ENCODE measurements at regions not wholly inside any gene's neighbourhood (a gene's known extent, or its start where the extent isn't known, plus 50 kb on each side); places are given as distances from the start of the nearest gene placed in this dataset.

DNA sequence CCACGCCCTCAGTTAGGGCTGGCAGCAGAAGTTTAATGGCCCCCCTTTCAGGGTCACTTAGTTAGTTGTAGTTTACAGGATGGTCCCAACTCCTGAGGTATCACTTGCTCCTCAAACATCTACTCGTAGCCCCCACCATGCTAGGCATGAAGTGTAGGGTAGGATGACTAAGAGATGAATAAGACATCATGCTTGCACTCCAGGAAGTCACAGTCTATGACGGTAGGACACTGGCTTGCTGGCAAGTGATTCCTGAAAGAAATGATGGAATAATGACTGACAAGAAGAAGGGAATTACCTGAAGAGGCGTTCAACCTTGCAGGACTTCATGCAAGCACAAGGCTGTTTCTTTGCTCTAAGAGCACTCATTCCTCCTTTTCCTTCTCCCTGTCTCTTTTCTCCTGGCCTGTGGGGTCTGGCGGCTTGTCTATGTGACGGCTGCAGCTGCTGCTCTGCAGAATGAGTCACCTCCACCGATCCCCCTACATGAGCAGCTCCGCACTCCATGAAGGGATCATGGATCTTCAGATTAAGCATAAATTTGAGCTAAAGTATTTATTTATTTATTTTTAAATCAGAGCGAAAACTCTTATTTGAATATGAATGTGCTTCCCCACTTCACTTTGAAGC lies 82.9 kb upstream of the BOC start:
- Histone ChIP-seq H4K8ac (ENCODE audit: low read depth in 2 of 2, low read length in 2 of 2) (no peak overlapping the region), H4K20me1 (ENCODE audit: insufficient read depth, low read length) (0 out of 2 replicates have a peak, but pooled peaks cover 5% of the 10 kb centered on the region), H2AK9ac (replicated peaks; ENCODE audit: low read depth, low read length, poor library complexity) (no peak overlapping the region), H3K18ac (ENCODE audit: low read depth, low read length) (no peak overlapping the region), H2BK20ac (ENCODE audit: low read depth, low read length) (no peak overlapping the region), H3K14ac (replicated peaks; ENCODE audit: low read depth, low read length) (no peak overlapping the region), H4K5ac (ENCODE audit: low read depth, low read length) (no peak overlapping the region), H3K36me3 (ENCODE audit: control insufficient read depth, insufficient read depth, low read length) (no peaks in the 10 kb centered on the region), H2AFZ (replicated peaks; ENCODE audit: low read length, poor library complexity) (peak overlapping the region; percentile 8), H3K27ac (ENCODE audit: insufficient read depth, low read length) (no peak overlapping the region), H3K56ac (ENCODE audit: extremely low read depth, insufficient read depth, low read length) (no peak overlapping the region), H3K23ac (ENCODE audit: low read depth, low read length) (no peak overlapping the region), H3K27me3 (ENCODE audit: control insufficient read depth, insufficient read depth, low read length) (peaks cover 15% of the 10 kb centered on the region), H2AK5ac (ENCODE audit: low read depth, low read length) (no peak overlapping the region), H3K4ac (ENCODE audit: low read depth, low read length) (no peak overlapping the region), H3K9ac (ENCODE audit: low read depth, low read length) (no peak overlapping the region), H3K4me2 (ENCODE audit: low read depth, low read length) (no peak overlapping the region), H3K4me1 (ENCODE audit: control insufficient read depth, insufficient read depth, low read length) (peaks cover 4% of the 10 kb centered on the region; the same call in 1 of the 2 replicates), H3K9me3 (ENCODE audit: control insufficient read depth, insufficient read depth, low read length) (no peaks in the 10 kb centered on the region), H3K4me3 (ENCODE audit: insufficient read depth, low read depth, low read length) (no peak overlapping the region), H2BK5ac (ENCODE audit: low read depth, low read length, poor library complexity, severe bottlenecking) (no peak overlapping the region), H3K9me1 (ENCODE audit: insufficient read depth, low read length) (no peaks in the 10 kb centered on the region), H2BK120ac (ENCODE audit: low read depth, low read length) (no peak overlapping the region), H3K79me1 (ENCODE audit: low read depth in 1 of 2, low read length in 2 of 2) (no peaks in the 10 kb centered on the region), H4K91ac (ENCODE audit: insufficient read depth, low read depth, low read length) (no peak overlapping the region), H2BK15ac (ENCODE audit: low read depth, low read length) (no peak overlapping the region)
- intact Hi-C loops (cut with micrococcal nuclease) = no loop called here
- POLR2A ChIA-PET (ENCODE audit: unreplicated experiment) = no interaction called here
- dilution Hi-C loops (cut with HindIII; ENCODE audit: low sequenced_read_pairs, unreplicated experiment) = no loop called here
- in situ Hi-C loops (cut with MboI; ENCODE audit: low sequenced_read_pairs) = no loop called here
- CTCF ChIA-PET = no interaction called here
- TF ChIP-seq, protein P1, sequence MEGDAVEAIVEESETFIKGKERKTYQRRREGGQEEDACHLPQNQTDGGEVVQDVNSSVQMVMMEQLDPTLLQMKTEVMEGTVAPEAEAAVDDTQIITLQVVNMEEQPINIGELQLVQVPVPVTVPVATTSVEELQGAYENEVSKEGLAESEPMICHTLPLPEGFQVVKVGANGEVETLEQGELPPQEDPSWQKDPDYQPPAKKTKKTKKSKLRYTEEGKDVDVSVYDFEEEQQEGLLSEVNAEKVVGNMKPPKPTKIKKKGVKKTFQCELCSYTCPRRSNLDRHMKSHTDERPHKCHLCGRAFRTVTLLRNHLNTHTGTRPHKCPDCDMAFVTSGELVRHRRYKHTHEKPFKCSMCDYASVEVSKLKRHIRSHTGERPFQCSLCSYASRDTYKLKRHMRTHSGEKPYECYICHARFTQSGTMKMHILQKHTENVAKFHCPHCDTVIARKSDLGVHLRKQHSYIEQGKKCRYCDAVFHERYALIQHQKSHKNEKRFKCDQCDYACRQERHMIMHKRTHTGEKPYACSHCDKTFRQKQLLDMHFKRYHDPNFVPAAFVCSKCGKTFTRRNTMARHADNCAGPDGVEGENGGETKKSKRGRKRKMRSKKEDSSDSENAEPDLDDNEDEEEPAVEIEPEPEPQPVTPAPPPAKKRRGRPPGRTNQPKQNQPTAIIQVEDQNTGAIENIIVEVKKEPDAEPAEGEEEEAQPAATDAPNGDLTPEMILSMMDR (conservative IDR thresholded peaks at IDR 0.05; ENCODE audit: low read depth, low read length) = no peak
- 0 out of 2 replicates have a peak, but pooled peaks have one; percentile 32 for TF ChIP-seq MAZ (IDR thresholded peaks at IDR 0.05; ENCODE audit: borderline replicate concordance, low read depth, low read length)
- 20% methylated on average over 1 of the region's 9 CpGs; no CpG with 5 or more reads in 1 of the 2 experiments for WGBS, 2 experiments (ENCODE audit: extremely low coverage in 2 of 2, insufficient read length in 1 of 2)
- no TSS peak for BruUV-seq (replicated peaks)
- ATAC-seq (ENCODE audit: low read depth) (no peak), DNase-seq (peak; percentile 23)

Measured in IMR-90 (cell line).